ENCODE measurements at regions not wholly inside any gene's neighbourhood (a gene's known extent, or its start where the extent isn't known, plus 50 kb on each side); places are given as distances from the start of the nearest gene placed in this dataset.

- Histone ChIP-seq H3K9me3 (replicated peaks; ENCODE audit: control insufficient read depth, insufficient read depth, low read length) (no peaks in the 10 kb centered on the region), H3K27me3 (ENCODE audit: control insufficient read depth in 2 of 2, insufficient read depth in 2 of 2, low read length in 2 of 2) (no peaks in the 10 kb centered on the region), H3K4me2 (ENCODE audit: insufficient read depth, low read length) (no peak overlapping the region), H3K9me1 (replicated peaks; ENCODE audit: control insufficient read depth, extremely low read depth, insufficient read depth, low read length) (no peaks in the 10 kb centered on the region), H4K20me1 (replicated peaks; ENCODE audit: control insufficient read depth, extremely low read depth, insufficient read depth, low read length) (no peaks in the 10 kb centered on the region), H2AFZ (ENCODE audit: low read depth, low read length) (no peak overlapping the region), H3K4me3 (replicated peaks in 1 of 3; ENCODE audit: insufficient read depth in 1 of 3, low read depth in 1 of 3, low read length in 3 of 3) (no peak overlapping the region), H3K79me2 (ENCODE audit: control insufficient read depth, insufficient read depth, low read length) (no peaks in the 10 kb centered on the region), H3K36me3 (ENCODE audit: control insufficient read depth in 2 of 2, extremely low read depth in 1 of 2, insufficient read depth in 2 of 2, low read length in 2 of 2) (no peaks in the 10 kb centered on the region), H3K9ac (replicated peaks; ENCODE audit: extremely low read depth, insufficient read depth, low read length) (no peak overlapping the region), H3K27ac (ENCODE audit: insufficient read depth, low read depth, low read length) (no peak overlapping the region), H3K4me1 (ENCODE audit: control insufficient read depth, extremely low read depth, insufficient read depth, low read length) (no peaks in the 10 kb centered on the region)
- TF ChIP-seq EZH2 (IDR thresholded peaks at IDR 0.05; ENCODE audit: borderline replicate concordance, low read depth, low read length, severe bottlenecking) (no peak), MYC (IDR thresholded peaks at IDR 0.05; ENCODE audit: low read depth, low read length) (no peak), GATA2 (IDR thresholded peaks at IDR 0.05; ENCODE audit: insufficient read depth, insufficient read length, low read depth, low read length) (no peak), CTCF (IDR thresholded peaks at IDR 0.05; ENCODE audit: extremely low read depth in 1 of 2, insufficient read depth in 1 of 2, low read depth in 1 of 2, low read length in 2 of 2) (no peak), POLR2A (IDR thresholded peaks at IDR 0.05; ENCODE audit: low read depth, low read length) (no peak), MAX (IDR thresholded peaks at IDR 0.05; ENCODE audit: insufficient read depth, insufficient read length) (no peak), POLR2AphosphoS5 (IDR thresholded peaks at IDR 0.05; ENCODE audit: insufficient read depth, low read depth, low read length) (no peak), FOS (IDR thresholded peaks at IDR 0.05; ENCODE audit: borderline replicate concordance, insufficient read depth, low read length) (no peak), JUN (IDR thresholded peaks at IDR 0.05; ENCODE audit: borderline replicate concordance, insufficient read depth, insufficient read length, low read depth) (no peak)
- intact Hi-C loops (cut with micrococcal nuclease), result no loop called here
- POLR2A ChIA-PET, result no interaction called here
- no peak for FAIRE-seq
- dilution Hi-C loops (cut with MboI; ENCODE audit: extremely low pct_ligation_motif_present, low sequenced_read_pairs), result no loop called here
- CTCF ChIA-PET, result no interaction called here
- DNase-seq (ENCODE audit: low read depth, low spot score), result no peak
- BruUV-seq (replicated peaks), result no TSS peak
These were observed 60.2 kb upstream of the PBX1 start for GRCh38 chr1:164498792-164499191.
